ENCODE measurements at regions not wholly inside any gene's neighbourhood (a gene's known extent, or its start where the extent isn't known, plus 50 kb on each side); places are given as distances from the start of the nearest gene placed in this dataset.

DNA sequence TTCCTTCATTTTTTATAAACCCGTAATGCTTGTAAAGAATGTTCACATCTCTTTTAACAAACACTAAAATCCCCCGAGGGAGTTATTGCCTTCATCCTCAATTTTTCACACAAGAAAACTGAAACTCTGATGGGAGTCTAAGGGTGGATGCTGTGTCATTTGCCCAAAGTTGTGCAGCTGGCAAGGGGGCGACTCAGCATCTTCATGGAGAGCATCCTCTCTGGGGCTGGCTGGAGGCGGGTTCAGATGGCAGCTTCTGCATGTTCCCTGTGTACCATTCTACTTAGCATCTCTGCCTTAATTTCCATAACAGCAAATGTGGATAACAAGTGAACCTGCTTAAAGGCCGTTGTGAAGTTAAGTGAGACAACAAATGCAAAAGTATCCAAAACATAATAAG lies 256.4 kb downstream of the IRS2 start:
- Histone ChIP-seq H3K9me3 (peaks cover 8% of the 10 kb centered on the region; the same call in 1 of the 2 replicates), H3K27ac (no peak overlapping the region), H3K36me3 (no peaks in the 10 kb centered on the region), H3K4me2 (no peak overlapping the region), H3K27me3 (no peaks in the 10 kb centered on the region), H4K20me1 (no peaks in the 10 kb centered on the region), H3K4me1 (no peaks in the 10 kb centered on the region), H3K4me3 (no peak overlapping the region), H3K9ac (no peak overlapping the region)
- TF ChIP-seq Cebpa-rat (IDR thresholded peaks at IDR 0.05): no peak

DNA sequence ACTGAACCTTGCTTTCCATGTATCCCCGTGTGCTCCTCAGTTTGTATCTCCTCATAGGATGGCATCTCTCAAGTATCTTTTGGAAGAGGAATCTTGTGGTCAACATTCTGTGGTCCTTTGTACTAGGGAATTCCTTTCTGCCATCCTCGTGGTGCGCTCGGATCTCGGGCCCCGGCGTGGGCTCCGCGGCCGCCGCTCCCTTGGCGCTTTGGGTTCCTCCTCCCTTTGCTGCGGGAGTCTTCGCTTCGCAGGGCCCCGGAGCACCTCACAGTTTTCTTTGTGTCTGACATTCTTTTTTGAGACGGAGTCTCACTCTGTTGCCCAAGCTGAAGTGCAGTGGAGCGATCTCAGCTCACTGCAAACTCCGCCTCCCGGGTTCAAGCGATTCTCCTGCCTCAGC lies 264.7 kb downstream of the IRS2 start:
- H3K27ac ChIP-seq: no peak overlapping the region
- H3K4me2 ChIP-seq: no peak overlapping the region
- H3K27me3 ChIP-seq: no peaks in the 10 kb centered on the region
- H3K36me3 ChIP-seq: no peaks in the 10 kb centered on the region
- no peak overlapping the region for H3K4me3 ChIP-seq
- H3K9ac ChIP-seq: no peak overlapping the region
- no peaks in the 10 kb centered on the region for H4K20me1 ChIP-seq
- H3K4me1 ChIP-seq: no peaks in the 10 kb centered on the region
- no peaks in the 10 kb centered on the region; the same call in 1 of the 2 replicates for H3K9me3 ChIP-seq
- TF ChIP-seq Cebpa-rat (IDR thresholded peaks at IDR 0.05): no peak

DNA sequence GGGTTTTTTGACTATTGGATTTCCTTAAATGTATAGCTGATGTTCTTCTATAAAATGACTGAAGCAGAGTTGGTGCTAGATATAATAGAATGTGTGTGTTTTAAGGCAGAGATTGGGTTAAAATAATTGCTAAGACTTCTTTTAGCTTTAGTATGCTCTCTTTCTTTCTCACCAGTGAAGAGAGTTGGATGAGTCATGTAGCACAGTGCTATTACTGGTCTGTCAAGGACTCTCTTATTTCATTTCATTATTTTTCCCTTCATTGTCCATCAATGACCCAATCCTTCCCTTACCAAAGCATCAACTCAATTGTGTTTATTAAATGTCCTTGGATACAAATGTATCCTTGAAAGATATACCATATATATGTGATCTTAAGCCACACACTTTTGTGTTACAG lies 268.9 kb downstream of the IRS2 start:
- Histone ChIP-seq H3K36me3 (no peaks in the 10 kb centered on the region), H3K27me3 (no peaks in the 10 kb centered on the region), H4K20me1 (no peaks in the 10 kb centered on the region), H3K4me3 (no peak overlapping the region), H3K27ac (no peak overlapping the region), H3K9ac (no peak overlapping the region), H3K4me2 (no peak overlapping the region), H3K9me3 (no peaks in the 10 kb centered on the region; the same call in 1 of the 2 replicates), H3K4me1 (no peaks in the 10 kb centered on the region; the same call in 1 of the 2 replicates)
- TF ChIP-seq Cebpa-rat (IDR thresholded peaks at IDR 0.05): no peak

DNA sequence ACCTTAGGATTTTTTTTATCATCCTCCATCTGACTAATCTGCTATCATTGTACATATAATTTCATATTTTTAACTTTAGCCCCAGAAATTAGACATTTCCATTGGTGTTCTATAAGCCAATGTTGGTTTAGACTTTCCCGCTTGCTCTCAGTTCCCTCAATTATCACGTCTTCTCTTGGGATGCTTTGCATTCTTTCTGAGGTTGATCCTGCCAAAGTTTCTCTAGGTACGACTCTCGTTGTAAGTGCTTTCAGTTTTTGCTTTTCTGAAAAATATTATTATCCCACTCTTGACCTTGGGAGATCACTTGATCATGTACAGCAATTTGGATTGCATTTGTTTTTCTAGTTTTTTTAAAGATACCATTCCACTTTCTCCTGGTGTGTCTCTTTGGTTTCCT lies 270.2 kb downstream of the IRS2 start:
- Histone ChIP-seq H3K4me3 (no peak overlapping the region), H4K20me1 (no peaks in the 10 kb centered on the region)

GRCh38 chr13:109510013-109510412 lies 276.4 kb downstream of the IRS2 start:
- H3K9ac ChIP-seq: no peak overlapping the region
- H3K9me3 ChIP-seq: peaks cover 15% of the 10 kb centered on the region
- no peak for TF ChIP-seq Cebpa-rat (IDR thresholded peaks at IDR 0.05)
- no peak overlapping the region for H3K27ac ChIP-seq
- no peaks in the 10 kb centered on the region for H3K27me3 ChIP-seq
- H3K4me2 ChIP-seq: no peak overlapping the region
- H3K4me1 ChIP-seq: peaks cover 7% of the 10 kb centered on the region
- H3K36me3 ChIP-seq: no peaks in the 10 kb centered on the region
- H4K20me1 ChIP-seq: no peaks in the 10 kb centered on the region
- no peak overlapping the region for H3K4me3 ChIP-seq

More for the DNA sequence above, 270.2 kb downstream of the IRS2 start:
- H3K9ac ChIP-seq: no peak overlapping the region
- H3K27me3 ChIP-seq: no peaks in the 10 kb centered on the region
- no peak for TF ChIP-seq Cebpa-rat (IDR thresholded peaks at IDR 0.05)
- no peak overlapping the region for H3K4me2 ChIP-seq
- no peaks in the 10 kb centered on the region for H3K9me3 ChIP-seq
- no peaks in the 10 kb centered on the region for H3K36me3 ChIP-seq
- H3K4me1 ChIP-seq: peaks cover 7% of the 10 kb centered on the region
- H3K27ac ChIP-seq: no peak overlapping the region

DNA sequence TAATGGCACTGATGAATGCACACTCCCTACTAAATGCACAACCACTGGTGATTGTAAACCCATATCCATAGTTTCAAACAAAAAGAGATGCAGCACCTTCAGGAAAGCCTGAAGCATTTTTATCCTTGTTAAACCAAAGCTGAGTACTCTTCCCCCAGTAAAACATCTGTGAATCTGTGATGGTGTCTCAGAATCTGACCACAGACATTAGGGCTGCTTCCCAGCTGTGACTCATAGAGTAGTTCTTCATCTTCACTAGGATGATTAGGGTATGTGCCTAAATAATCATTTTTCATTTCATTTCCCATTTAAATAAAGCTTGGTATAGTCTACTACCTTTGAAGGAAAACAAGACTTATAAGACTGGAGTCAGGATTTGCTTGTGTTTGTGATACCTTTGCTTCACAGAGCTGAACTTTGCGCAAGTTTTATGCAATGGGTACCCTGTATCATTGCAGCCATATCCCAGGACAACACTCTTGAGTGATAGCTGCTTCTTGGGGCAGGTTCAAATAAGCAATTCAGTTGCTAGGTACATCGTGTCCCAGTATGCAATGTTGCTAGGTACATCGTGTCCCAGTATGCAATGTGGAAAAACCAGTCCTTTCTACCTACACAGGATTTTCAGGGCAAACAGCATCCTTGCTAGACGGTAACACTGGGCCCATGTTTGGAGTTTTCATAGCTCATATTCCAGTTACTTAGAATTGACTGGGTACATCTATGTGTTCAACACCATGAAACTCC lies 277.1 kb downstream of the IRS2 start:
- Histone ChIP-seq H3K27me3 (no peaks in the 10 kb centered on the region), H3K4me1 (peaks cover 7% of the 10 kb centered on the region), H3K9ac (no peak overlapping the region), H3K36me3 (no peaks in the 10 kb centered on the region), H3K4me3 (no peak overlapping the region), H3K4me2 (no peak overlapping the region), H4K20me1 (no peaks in the 10 kb centered on the region), H3K9me3 (peaks cover 15% of the 10 kb centered on the region), H3K27ac (no peak overlapping the region)
- no peak for TF ChIP-seq Cebpa-rat (IDR thresholded peaks at IDR 0.05)

DNA sequence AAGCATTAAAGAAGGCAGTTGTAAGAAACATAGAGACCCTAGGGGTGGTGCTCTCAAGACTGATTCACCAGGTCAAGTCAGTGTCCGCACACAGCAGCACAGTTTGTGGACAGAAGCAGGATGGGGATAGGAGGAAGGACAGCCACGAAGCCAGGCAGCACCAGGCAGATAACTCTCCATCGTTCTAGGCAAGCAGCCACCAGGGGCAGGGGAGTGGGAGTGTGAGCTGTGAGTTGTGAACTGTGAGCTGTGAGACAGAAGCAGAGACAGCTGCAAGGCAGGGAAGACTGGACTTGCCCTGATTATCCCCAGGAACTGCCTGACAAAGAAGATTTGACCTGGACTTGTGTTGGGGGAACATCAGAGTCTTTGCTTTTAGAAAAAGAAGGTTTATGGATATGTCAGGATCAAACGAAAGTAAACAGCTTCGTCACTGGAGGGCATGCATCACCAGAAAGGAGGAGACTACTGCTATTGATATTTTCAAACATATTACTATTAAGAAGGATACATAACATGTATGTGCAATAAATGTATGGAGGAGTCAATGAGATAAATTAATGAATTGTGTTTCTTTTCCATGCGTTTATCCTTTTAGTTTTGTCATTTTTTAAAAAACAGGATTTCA lies 286.1 kb downstream of the IRS2 start:
- TF ChIP-seq Cebpa-rat (IDR thresholded peaks at IDR 0.05): no peak
- Histone ChIP-seq H3K27ac (no peak overlapping the region), H3K9ac (no peak overlapping the region), H3K4me3 (no peak overlapping the region), H3K36me3 (no peaks in the 10 kb centered on the region), H4K20me1 (no peaks in the 10 kb centered on the region), H3K4me2 (no peak overlapping the region), H3K4me1 (no peaks in the 10 kb centered on the region), H3K27me3 (no peaks in the 10 kb centered on the region), H3K9me3 (peaks cover 5% of the 10 kb centered on the region; the same call in 1 of the 2 replicates)

DNA sequence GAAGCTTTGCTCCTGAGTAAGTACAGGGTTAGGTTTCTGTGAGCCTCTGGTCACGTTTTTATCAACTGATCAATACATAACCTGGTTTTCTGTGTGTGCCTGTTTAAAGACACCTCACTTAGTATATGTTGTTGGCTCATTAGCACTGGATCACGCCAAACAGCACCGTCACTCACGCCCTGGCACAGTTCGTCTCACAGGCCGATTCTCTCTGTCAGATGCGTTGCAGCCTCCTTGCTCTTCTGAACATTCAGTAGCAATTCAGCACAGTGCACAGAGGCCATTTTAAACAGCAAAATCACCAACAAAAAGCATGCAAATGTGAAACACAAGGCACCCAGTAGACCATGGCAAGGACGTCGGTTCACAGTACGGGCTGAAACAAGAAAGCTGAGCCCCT lies 288.5 kb downstream of the IRS2 start:
- Histone ChIP-seq H3K9me3 (no peaks in the 10 kb centered on the region), H3K36me3 (no peaks in the 10 kb centered on the region), H3K9ac (no peak overlapping the region), H3K4me1 (no peaks in the 10 kb centered on the region), H3K4me3 (no peak overlapping the region), H3K27me3 (no peaks in the 10 kb centered on the region), H3K4me2 (no peak overlapping the region), H3K27ac (no peak overlapping the region), H4K20me1 (no peaks in the 10 kb centered on the region)
- TF ChIP-seq Cebpa-rat (IDR thresholded peaks at IDR 0.05): no peak

GRCh38 chr13:109496216-109496615 lies 290.2 kb downstream of the IRS2 start:
- Histone ChIP-seq H3K27ac (no peak overlapping the region), H3K4me2 (no peak overlapping the region), H3K36me3 (no peaks in the 10 kb centered on the region), H3K9ac (no peak overlapping the region), H3K4me1 (no peaks in the 10 kb centered on the region), H4K20me1 (no peaks in the 10 kb centered on the region), H3K27me3 (no peaks in the 10 kb centered on the region), H3K4me3 (no peak overlapping the region), H3K9me3 (no peaks in the 10 kb centered on the region)
- no peak for TF ChIP-seq Cebpa-rat (IDR thresholded peaks at IDR 0.05)

DNA sequence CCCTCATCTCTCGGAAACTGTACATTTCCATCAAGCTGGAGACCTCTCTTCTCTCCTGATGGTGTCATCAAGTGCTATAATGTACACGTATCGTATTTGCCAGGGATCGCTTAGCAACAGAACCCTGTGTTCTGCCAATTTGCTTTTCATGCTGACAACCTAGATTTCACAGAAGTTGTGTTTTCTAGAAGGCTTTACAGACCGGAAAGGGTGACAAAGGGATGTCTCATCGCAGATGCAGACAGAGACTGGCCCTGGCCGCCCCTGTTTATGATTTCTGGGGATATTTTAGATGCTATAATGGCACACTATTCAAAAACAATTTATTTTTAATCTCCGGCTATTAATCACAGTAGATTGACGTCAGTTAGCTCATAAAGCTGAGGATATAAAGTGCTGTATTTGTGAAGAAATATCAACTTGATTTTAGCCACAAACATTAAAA lies 291.4 kb downstream of the IRS2 start:
- Histone ChIP-seq H3K4me1 (no peaks in the 10 kb centered on the region), H3K27me3 (no peaks in the 10 kb centered on the region), H4K20me1 (no peaks in the 10 kb centered on the region), H3K9me3 (no peaks in the 10 kb centered on the region), H3K27ac (no peak overlapping the region), H3K36me3 (no peaks in the 10 kb centered on the region), H3K4me3 (no peak overlapping the region), H3K4me2 (no peak overlapping the region), H3K9ac (no peak overlapping the region)
- no peak for TF ChIP-seq Cebpa-rat (IDR thresholded peaks at IDR 0.05)

All from BLaER1 (cell line).